Karpas-422 (cell line): ENCODE measurements at regions not wholly inside any gene's neighbourhood (a gene's known extent, or its start where the extent isn't known, plus 50 kb on each side); places are given as distances from the start of the nearest gene placed in this dataset.
"Not testable (repeated sequence)": the region's sequence is repeated elsewhere in the genome, so short reads cannot be mapped to it uniquely, and the experiment has no call there.

Experiments used
- DNase-seq: peaks from one replicate; pipeline ENCODE4 v3.0.0-alpha.2; 2015
- H2AFZ ChIP-seq: fragments of 200-600 bp; sonication (generic); 2 replicates; pipeline ENCODE4 v1.6.1; 2014; ENCODE audit warnings: antibody characterized with exemption, low read length, mixed read lengths
- H3K27ac ChIP-seq: fragments of 200-600 bp; sonication (generic); 2 replicates; pipeline ENCODE4 v1.5.1; 2014; ENCODE audit warnings: mild to moderate bottlenecking, low read length, moderate library complexity
- H3K27me3 ChIP-seq: fragments of 200-600 bp; sonication (generic); 2 replicates; pipeline ENCODE4 v1.6.1; 2014; ENCODE audit warnings: low read length, mixed read lengths
- H3K36me3 ChIP-seq: fragments of 200-600 bp; sonication (generic); 2 replicates; pipeline ENCODE4 v1.6.1; 2014; ENCODE audit warnings: low read length, mixed read lengths; ENCODE audit not compliant: insufficient read depth
- H3K4me1 ChIP-seq: fragments of 200-600 bp; sonication (generic); 2 replicates; pipeline ENCODE4 v1.6.1; 2014; ENCODE audit warnings: mild to moderate bottlenecking, low read length, mixed read lengths
- H3K4me2 ChIP-seq: fragments of 200-600 bp; sonication (generic); 2 replicates; pipeline ENCODE4 v1.6.1; 2014; ENCODE audit warnings: low read length, low read depth, mild to moderate bottlenecking; ENCODE audit not compliant: poor library complexity, severe bottlenecking
- H3K4me3 ChIP-seq: fragments of 200-600 bp; sonication (generic); 2 replicates; pipeline ENCODE4 v1.5.1; 2014; ENCODE audit warnings: mild to moderate bottlenecking, antibody characterized with exemption, low read length, mixed read lengths
- H3K79me2 ChIP-seq: fragments of 200-600 bp; sonication (generic); 2 replicates; pipeline ENCODE4 v1.6.1; 2014; ENCODE audit warnings: mild to moderate bottlenecking, low read length, mixed read lengths
- H3K9ac ChIP-seq: fragments of 200-600 bp; sonication (generic); 2 replicates; pipeline ENCODE4 v1.6.0; 2014; ENCODE audit warnings: low read length
- H3K9me2 ChIP-seq: fragments of 200-600 bp; sonication (generic), shearing (Covaris generic); replicated peaks from 2 replicates; pipeline ENCODE4 v1.6.0; 2014; ENCODE audit warnings: mild to moderate bottlenecking, low read length, moderate library complexity; ENCODE audit not compliant: insufficient read depth
- H3K9me3 ChIP-seq: fragments of 300-700, 200-600 bp; sonication (generic); 2 replicates; pipeline ENCODE4 v1.6.1; 2014; ENCODE audit warnings: low read length, mixed read lengths
- H4K20me1 ChIP-seq: fragments of 200-600 bp; sonication (generic); 2 replicates; pipeline ENCODE4 v1.6.1; 2014; ENCODE audit warnings: mild to moderate bottlenecking, antibody characterized with exemption, low read length, low read depth; ENCODE audit not compliant: insufficient read depth

DNA sequence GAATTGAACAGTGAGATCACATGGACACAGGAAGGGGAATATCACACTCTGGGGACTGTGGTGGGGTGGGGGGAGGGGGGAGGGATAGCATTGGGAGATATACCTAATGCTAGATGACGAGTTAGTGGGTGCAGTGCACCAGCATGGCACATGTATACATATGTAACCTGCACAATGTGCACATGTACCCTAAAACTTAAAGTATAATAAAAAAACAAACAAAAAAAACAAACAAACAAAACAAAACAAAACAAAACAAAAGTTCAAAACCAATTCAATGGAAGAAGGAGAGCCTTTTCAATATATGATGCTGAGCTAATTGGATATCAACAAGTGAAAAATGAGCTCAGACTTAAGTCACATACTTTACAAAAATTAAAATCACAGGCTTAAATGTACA lies 592.8 kb downstream of the CBLN4 start:
- DNase-seq, H3K4me3 ChIP-seq, H3K36me3 ChIP-seq, H3K79me2 ChIP-seq, H3K27me3 ChIP-seq, H3K9me2 ChIP-seq, H2AFZ ChIP-seq, H3K9ac ChIP-seq, H3K4me2 ChIP-seq, H3K4me1 ChIP-seq, H4K20me1 ChIP-seq, H3K27ac ChIP-seq: not testable (repeated sequence)
- H3K9me3 ChIP-seq = peaks cover 14% of the 10 kb centered on the region

- Histone ChIP-seq H3K79me2 (no peaks in the 10 kb centered on the region), H3K4me1 (no peaks in the 10 kb centered on the region), H3K9me2 (no peaks in the 10 kb centered on the region), H3K9me3 (peaks cover 24% of the 10 kb centered on the region), H3K4me2 (no peak overlapping the region), H3K36me3 (no peaks in the 10 kb centered on the region), H3K27me3 (no peaks in the 10 kb centered on the region), H4K20me1 (no peaks in the 10 kb centered on the region), H2AFZ (no peak overlapping the region), H3K9ac (no peak overlapping the region), H3K27ac (no peak overlapping the region), H3K4me3 (no peak overlapping the region)
- DNase-seq = no peak
These were observed 598.4 kb downstream of the CBLN4 start for GRCh38 chr20:55406891-55407290.

DNA sequence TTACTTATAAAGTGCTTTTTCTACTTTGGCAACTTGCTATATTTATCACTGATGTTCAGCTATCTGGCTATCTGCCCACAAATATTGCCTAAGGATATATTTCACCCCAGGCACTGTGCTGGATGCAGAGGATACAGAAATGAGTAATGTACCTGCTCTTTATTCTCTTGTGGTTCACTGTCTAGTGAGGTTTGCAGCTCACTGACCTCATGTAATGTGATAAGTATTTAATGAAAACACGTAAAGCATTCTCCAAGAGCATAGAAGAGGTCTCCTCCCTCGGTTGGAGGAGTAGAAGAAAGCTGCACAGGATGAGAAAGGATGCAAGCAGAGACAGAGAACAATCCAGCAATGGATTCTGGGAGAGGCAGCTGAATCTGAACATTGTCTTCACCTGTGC lies 610.7 kb downstream of the CBLN4 start:
- H3K79me2 ChIP-seq = no peaks in the 10 kb centered on the region
- H3K9ac ChIP-seq = no peak overlapping the region
- no peaks in the 10 kb centered on the region for H3K36me3 ChIP-seq
- H3K9me3 ChIP-seq = peaks cover 40% of the 10 kb centered on the region
- no peaks in the 10 kb centered on the region for H4K20me1 ChIP-seq
- H3K4me2 ChIP-seq = no peak overlapping the region
- H3K9me2 ChIP-seq = no peaks in the 10 kb centered on the region
- no peak for DNase-seq
- H3K27ac ChIP-seq = no peak overlapping the region
- no peak overlapping the region for H2AFZ ChIP-seq
- H3K4me3 ChIP-seq = no peak overlapping the region
- H3K4me1 ChIP-seq = no peaks in the 10 kb centered on the region
- no peaks in the 10 kb centered on the region for H3K27me3 ChIP-seq

DNA sequence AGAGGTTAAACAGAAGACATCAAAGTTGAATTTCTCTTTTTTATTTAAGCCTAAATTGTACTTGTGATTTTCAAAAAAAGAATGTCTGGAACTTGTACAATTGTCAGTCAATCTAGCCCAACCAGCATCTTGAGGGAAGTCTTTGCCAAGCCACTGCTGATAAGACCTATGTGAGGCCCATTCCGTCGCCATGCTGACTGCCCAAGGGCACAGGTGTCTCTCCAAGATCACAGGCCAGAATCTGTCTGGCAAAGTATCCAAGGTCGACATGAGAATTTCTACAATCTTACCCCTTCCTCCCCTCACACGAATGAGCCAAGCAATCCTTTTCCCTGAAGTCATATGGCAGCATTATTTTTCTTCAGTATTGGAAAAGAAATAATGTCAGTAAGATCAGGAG lies 614.5 kb downstream of the CBLN4 start:
- Histone ChIP-seq H3K9me3 (peaks cover 40% of the 10 kb centered on the region), H3K27ac (no peak overlapping the region), H3K79me2 (no peaks in the 10 kb centered on the region), H3K36me3 (no peaks in the 10 kb centered on the region), H3K9me2 (no peaks in the 10 kb centered on the region), H3K4me2 (no peak overlapping the region), H3K27me3 (no peaks in the 10 kb centered on the region), H4K20me1 (no peaks in the 10 kb centered on the region), H2AFZ (no peak overlapping the region), H3K9ac (no peak overlapping the region), H3K4me3 (no peak overlapping the region), H3K4me1 (no peaks in the 10 kb centered on the region)
- no peak for DNase-seq

DNA sequence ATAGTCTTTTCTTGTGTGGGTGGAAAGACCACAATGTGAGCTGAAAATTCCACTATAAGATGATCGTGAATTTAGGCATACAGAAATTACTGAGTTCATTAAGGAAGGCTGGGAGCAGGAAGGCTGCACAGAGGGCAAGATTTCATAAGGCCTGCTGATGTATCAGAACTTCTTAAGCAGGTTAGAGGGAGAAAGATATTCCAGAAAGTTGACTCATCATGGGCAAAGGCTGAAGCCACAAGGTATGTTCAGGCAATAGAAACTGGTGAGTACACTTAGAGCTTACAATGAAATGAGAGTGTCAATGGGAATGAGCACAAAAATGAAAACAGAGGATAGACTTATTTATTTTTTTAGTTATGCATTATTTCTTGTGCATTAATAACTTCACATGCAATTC lies 618.6 kb downstream of the CBLN4 start:
- no peak overlapping the region for H3K4me3 ChIP-seq
- DNase-seq = no peak
- peaks cover 29% of the 10 kb centered on the region for H3K9me3 ChIP-seq
- no peaks in the 10 kb centered on the region for H3K9me2 ChIP-seq
- H3K79me2 ChIP-seq = no peaks in the 10 kb centered on the region
- no peak overlapping the region for H3K9ac ChIP-seq
- no peaks in the 10 kb centered on the region for H3K36me3 ChIP-seq
- H3K4me2 ChIP-seq = no peak overlapping the region
- H3K27ac ChIP-seq = no peak overlapping the region
- H4K20me1 ChIP-seq = no peaks in the 10 kb centered on the region
- no peak overlapping the region for H2AFZ ChIP-seq
- no peaks in the 10 kb centered on the region for H3K4me1 ChIP-seq
- no peaks in the 10 kb centered on the region for H3K27me3 ChIP-seq

DNA sequence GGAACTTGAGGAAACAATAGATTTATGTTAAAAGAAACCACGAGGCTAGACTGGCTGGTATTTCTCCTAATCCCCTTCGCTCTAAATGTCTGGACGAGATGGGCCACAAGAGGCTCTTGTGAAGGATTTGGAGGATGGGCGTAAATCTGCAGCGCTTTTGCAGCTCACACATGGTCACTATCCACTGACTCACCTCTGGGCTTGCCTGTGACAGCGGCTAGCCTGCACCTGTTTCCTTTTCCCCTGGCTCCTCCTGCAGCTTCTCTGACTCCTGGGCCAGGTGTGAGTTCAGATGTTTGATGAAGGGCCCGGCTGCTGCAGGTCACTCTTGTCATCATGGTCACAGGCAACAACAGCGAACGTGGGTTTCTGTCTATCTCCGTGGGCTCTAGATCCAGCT lies 629.4 kb downstream of the CBLN4 start:
- Histone ChIP-seq H3K36me3 (no peaks in the 10 kb centered on the region), H2AFZ (no peak overlapping the region), H3K4me2 (no peak overlapping the region), H3K9me3 (peaks cover 33% of the 10 kb centered on the region), H3K4me3 (no peak overlapping the region), H3K27me3 (no peaks in the 10 kb centered on the region), H3K9ac (no peak overlapping the region), H3K79me2 (no peaks in the 10 kb centered on the region), H3K4me1 (no peaks in the 10 kb centered on the region), H3K27ac (no peak overlapping the region), H3K9me2 (no peaks in the 10 kb centered on the region), H4K20me1 (no peaks in the 10 kb centered on the region)
- no peak for DNase-seq

DNA sequence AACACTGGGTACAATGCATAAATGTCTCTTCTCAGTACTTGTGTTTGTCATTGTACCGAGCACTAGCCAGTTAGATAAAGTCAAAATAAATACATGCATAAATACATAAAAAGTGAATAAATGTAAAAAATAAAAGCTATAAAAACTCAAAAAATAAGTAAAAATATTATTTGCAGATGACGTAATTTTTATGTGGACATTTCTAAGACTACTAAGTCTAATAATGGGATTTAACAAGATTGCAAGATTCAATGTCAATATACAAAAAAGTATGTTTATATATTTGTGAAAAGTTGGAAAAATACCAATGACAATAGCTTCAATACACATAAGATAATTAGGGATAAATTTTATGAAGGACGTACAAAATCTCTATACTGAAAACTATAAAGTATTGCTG lies 639.6 kb downstream of the CBLN4 start:
- Histone ChIP-seq H3K9me3 (peaks cover 51% of the 10 kb centered on the region), H3K9ac (no peak overlapping the region), H3K9me2 (no peaks in the 10 kb centered on the region), H3K79me2 (no peaks in the 10 kb centered on the region), H2AFZ (no peak overlapping the region), H3K4me1 (no peaks in the 10 kb centered on the region), H3K27ac (no peak overlapping the region), H4K20me1 (no peaks in the 10 kb centered on the region), H3K36me3 (no peaks in the 10 kb centered on the region), H3K4me2 (no peak overlapping the region), H3K4me3 (no peak overlapping the region), H3K27me3 (no peaks in the 10 kb centered on the region)
- no peak for DNase-seq

GRCh38 chr20:55360895-55361294 lies 644.4 kb downstream of the CBLN4 start:
- Histone ChIP-seq H3K27me3 (no peaks in the 10 kb centered on the region), H3K36me3 (no peaks in the 10 kb centered on the region), H3K9me3 (peaks cover 43% of the 10 kb centered on the region)

DNA sequence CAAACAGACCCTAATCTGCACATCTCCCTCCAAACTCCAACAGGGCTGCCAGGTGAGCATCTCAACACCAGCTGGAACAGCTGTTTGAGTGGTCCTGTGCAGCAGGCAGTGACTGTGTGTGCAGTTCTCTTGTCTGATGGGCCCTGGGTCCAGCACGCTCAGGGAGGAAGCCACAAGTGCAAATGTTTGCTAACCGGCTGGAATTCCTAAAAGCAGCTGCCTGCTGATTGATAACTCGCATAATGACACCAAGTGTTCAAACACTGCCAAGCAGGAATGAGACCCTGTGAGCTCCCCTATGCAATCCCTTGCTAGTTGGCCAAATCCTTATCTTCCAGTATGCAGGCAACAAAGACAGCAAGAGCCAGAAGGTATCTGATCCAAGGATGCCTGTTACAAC lies 650.6 kb downstream of the CBLN4 start:
- no peak overlapping the region for H3K4me2 ChIP-seq
- no peaks in the 10 kb centered on the region for H4K20me1 ChIP-seq
- no peak overlapping the region for H2AFZ ChIP-seq
- no peaks in the 10 kb centered on the region for H3K27me3 ChIP-seq
- no peak overlapping the region for H3K27ac ChIP-seq
- H3K9me2 ChIP-seq = no peaks in the 10 kb centered on the region
- no peak overlapping the region for H3K9ac ChIP-seq
- H3K4me3 ChIP-seq = no peak overlapping the region
- H3K36me3 ChIP-seq = no peaks in the 10 kb centered on the region
- H3K4me1 ChIP-seq = no peaks in the 10 kb centered on the region
- H3K79me2 ChIP-seq = no peaks in the 10 kb centered on the region
- peaks cover 18% of the 10 kb centered on the region for H3K9me3 ChIP-seq
- no peak for DNase-seq

More at GRCh38 chr20:55360895-55361294, 644.4 kb downstream of the CBLN4 start:
- no peak for DNase-seq
- Histone ChIP-seq H3K9me2 (no peaks in the 10 kb centered on the region), H3K4me1 (no peaks in the 10 kb centered on the region), H3K4me3 (no peak overlapping the region), H3K79me2 (no peaks in the 10 kb centered on the region), H4K20me1 (no peaks in the 10 kb centered on the region), H3K27ac (no peak overlapping the region), H3K4me2 (no peak overlapping the region), H2AFZ (no peak overlapping the region), H3K9ac (no peak overlapping the region)
